Activated naive CD8-positive, alpha-beta T cell treated with anti-CD3 and anti-CD28 coated beads, Interleukin-2, amount 10 ng/mL, durations not matched to agents 7 days and 5 days (primary cell): ENCODE measurements at regions not wholly inside any gene's neighbourhood (a gene's known extent, or its start where the extent isn't known, plus 50 kb on each side); places are given as distances from the start of the nearest gene placed in this dataset.

Experiments used
- ATAC-seq: fragments of 150-1000 bp; cut with Tn5 transposase; one replicate; pipeline ENCODE4 v1.10.0; 2021; ENCODE audit warnings: low read depth, moderate library complexity
- POLR2A ChIA-PET: fragments of 350-600 bp; sonication (Branson Sonifier 250); formaldehyde crosslinking; loops from one replicate; lab custom pipeline; 2021; ENCODE audit warnings: antibody characterized with exemption; lab: Charles Lee
- DNase-seq: peaks from one replicate; pipeline ENCODE4 v3.0.0; 2021
- H3K27ac Mint-ChIP-seq: one replicate; pipeline ENCODE4 v1.8.0; 2022; ENCODE audit warnings: mild to moderate bottlenecking, mixed read lengths
- H3K27me3 Mint-ChIP-seq: one replicate; pipeline ENCODE4 v1.8.0; 2022; ENCODE audit warnings: mild to moderate bottlenecking, moderate library complexity, mixed read lengths
- H3K36me3 Mint-ChIP-seq: one replicate; pipeline ENCODE4 v1.8.0; 2021; ENCODE audit warnings: mild to moderate bottlenecking, mixed read lengths
- H3K4me1 Mint-ChIP-seq: one replicate; pipeline ENCODE4 v1.8.0; 2021; ENCODE audit warnings: mixed read lengths
- H3K4me3 Mint-ChIP-seq: one replicate; pipeline ENCODE4 v1.8.0; 2022; ENCODE audit warnings: mild to moderate bottlenecking, moderate library complexity, mixed read lengths
- H3K9me3 Mint-ChIP-seq: one replicate; pipeline ENCODE4 v1.8.0; 2021; ENCODE audit warnings: mixed read lengths

GRCh38 chr18:38042211-38042890 is 476.8 kb upstream of the CELF4 start:
- Mint-ChIP-seq H3K4me3 (no peak overlapping the region), H3K4me1 (no peaks in the 10 kb centered on the region), H3K36me3 (no peaks in the 10 kb centered on the region), H3K27ac (no peak overlapping the region), H3K27me3 (no peaks in the 10 kb centered on the region), H3K9me3 (no peaks in the 10 kb centered on the region)
- POLR2A ChIA-PET, result no interaction called here
- no peak for ATAC-seq
- no peak for DNase-seq

DNA sequence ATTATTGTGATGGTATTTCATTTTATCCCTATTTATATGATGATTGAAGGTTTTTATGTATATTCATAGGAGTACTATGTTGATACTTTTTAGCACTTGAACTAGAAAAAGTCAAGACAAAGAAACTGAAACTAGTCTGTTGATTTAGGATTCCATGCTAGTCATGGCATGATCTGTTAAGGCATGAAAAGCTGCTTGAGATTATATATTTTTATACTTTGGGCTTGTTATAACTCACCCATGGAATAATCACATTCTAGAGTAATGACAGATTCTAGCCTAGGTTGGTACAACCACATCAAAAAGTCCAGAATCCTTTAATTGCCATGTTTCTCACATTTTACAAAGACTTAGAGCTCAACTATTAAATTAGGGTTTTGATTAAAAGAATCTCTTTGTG is 472.6 kb upstream of the CELF4 start:
- ATAC-seq (no peak), DNase-seq (no peak)
- no peak overlapping the region for H3K27ac Mint-ChIP-seq
- no peaks in the 10 kb centered on the region for H3K36me3 Mint-ChIP-seq
- no peaks in the 10 kb centered on the region for H3K27me3 Mint-ChIP-seq
- POLR2A ChIA-PET, result no interaction called here
- no peak overlapping the region for H3K4me3 Mint-ChIP-seq
- no peaks in the 10 kb centered on the region for H3K9me3 Mint-ChIP-seq
- no peaks in the 10 kb centered on the region for H3K4me1 Mint-ChIP-seq

DNA sequence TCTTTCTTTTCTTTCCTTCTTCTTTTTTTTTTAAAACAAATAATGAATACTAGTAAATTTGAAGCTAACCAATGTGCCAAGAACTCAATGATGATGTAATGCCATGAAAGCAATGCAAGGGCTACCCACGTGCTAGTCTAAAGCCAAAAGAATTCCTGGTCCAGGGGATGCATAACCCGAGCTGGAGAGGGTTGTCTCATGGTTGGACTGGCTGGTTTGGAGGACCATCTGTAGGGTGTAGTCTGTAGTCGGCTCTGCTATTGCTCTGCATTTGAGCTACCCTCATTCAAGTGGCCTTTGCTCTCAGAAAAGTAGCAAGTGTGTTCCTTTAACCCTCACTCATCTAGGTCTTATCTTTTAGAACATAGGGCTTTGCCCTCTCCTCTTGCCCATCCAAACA is 469.6 kb upstream of the CELF4 start:
- no peak overlapping the region for H3K27ac Mint-ChIP-seq
- no peak for DNase-seq
- H3K36me3 Mint-ChIP-seq, result no peaks in the 10 kb centered on the region
- no peaks in the 10 kb centered on the region for H3K4me1 Mint-ChIP-seq
- no peaks in the 10 kb centered on the region for H3K27me3 Mint-ChIP-seq
- no peak overlapping the region for H3K4me3 Mint-ChIP-seq
- ATAC-seq, result no peak
- H3K9me3 Mint-ChIP-seq, result peaks cover 2% of the 10 kb centered on the region
- POLR2A ChIA-PET, result no interaction called here

DNA sequence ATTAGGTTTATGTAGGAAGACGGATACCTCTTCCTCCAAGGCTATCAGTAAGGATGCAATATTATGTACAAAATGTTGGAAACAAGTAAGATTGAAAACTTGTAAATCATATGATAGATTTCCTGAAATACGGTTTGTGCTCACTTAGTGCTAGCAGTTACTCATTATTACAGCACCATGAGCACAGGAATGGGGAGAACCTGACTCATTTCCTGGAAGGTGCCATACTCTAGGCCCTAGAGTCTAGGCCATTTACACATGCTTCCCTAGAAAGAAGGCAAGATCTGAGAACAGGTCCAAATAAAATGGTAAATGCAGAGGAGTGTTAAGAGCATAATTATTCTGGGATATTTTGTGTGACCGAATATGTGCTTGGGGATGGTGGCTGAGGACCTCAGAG is 467.7 kb upstream of the CELF4 start:
- DNase-seq, result no peak
- no peak overlapping the region for H3K27ac Mint-ChIP-seq
- ATAC-seq, result no peak
- no peaks in the 10 kb centered on the region for H3K4me1 Mint-ChIP-seq
- H3K9me3 Mint-ChIP-seq, result peaks cover 2% of the 10 kb centered on the region
- H3K36me3 Mint-ChIP-seq, result no peaks in the 10 kb centered on the region
- POLR2A ChIA-PET, result no interaction called here
- no peaks in the 10 kb centered on the region for H3K27me3 Mint-ChIP-seq
- no peak overlapping the region for H3K4me3 Mint-ChIP-seq

- Mint-ChIP-seq H3K36me3 (no peaks in the 10 kb centered on the region), H3K27me3 (no peaks in the 10 kb centered on the region), H3K4me3 (no peak overlapping the region), H3K9me3 (peaks cover 2% of the 10 kb centered on the region), H3K4me1 (no peaks in the 10 kb centered on the region), H3K27ac (no peak overlapping the region)
- no peak for ATAC-seq
- DNase-seq, result no peak
- POLR2A ChIA-PET, result no interaction called here
Observed at GRCh38 chr18:38032516-38032915, 466.9 kb upstream of the CELF4 start.

- no peak overlapping the region for H3K4me3 Mint-ChIP-seq
- POLR2A ChIA-PET, result no interaction called here
- DNase-seq (no peak), ATAC-seq (no peak)
- no peaks in the 10 kb centered on the region for H3K4me1 Mint-ChIP-seq
- no peaks in the 10 kb centered on the region for H3K36me3 Mint-ChIP-seq
- no peaks in the 10 kb centered on the region for H3K27me3 Mint-ChIP-seq
- H3K9me3 Mint-ChIP-seq, result peaks cover 2% of the 10 kb centered on the region
- no peak overlapping the region for H3K27ac Mint-ChIP-seq
Observed at GRCh38 chr18:38028946-38029345, 463.3 kb upstream of the CELF4 start.

GRCh38 chr18:38025433-38026038 is 459.9 kb upstream of the CELF4 start:
- H3K36me3 Mint-ChIP-seq, result no peaks in the 10 kb centered on the region

DNA sequence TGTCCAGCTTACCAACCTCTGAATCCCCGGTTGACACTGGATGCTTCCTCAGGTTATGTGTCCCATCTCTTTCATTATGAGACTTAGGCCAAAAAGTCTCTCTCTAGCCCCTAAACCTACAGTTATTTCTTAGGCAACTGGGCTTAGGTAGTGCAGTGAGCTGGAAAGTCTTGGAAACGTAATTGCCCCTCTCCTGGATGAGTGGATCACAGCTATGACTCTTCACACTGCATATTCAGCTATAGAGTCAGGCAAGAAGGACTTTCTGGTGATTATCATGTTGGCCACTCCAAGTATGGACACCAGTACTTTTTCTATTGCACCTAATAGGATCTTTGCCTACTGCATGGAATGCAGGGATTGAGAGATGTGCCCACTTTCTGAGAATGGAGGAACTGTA is 458.3 kb upstream of the CELF4 start:
- ATAC-seq (no peak), DNase-seq (no peak)
- Mint-ChIP-seq H3K9me3 (no peaks in the 10 kb centered on the region), H3K36me3 (no peaks in the 10 kb centered on the region), H3K27ac (no peak overlapping the region), H3K4me1 (no peaks in the 10 kb centered on the region), H3K27me3 (no peaks in the 10 kb centered on the region), H3K4me3 (no peak overlapping the region)
- POLR2A ChIA-PET, result no interaction called here

More at GRCh38 chr18:38025433-38026038, 459.9 kb upstream of the CELF4 start:
- DNase-seq (no peak), ATAC-seq (no peak)
- Mint-ChIP-seq H3K4me1 (no peaks in the 10 kb centered on the region), H3K27ac (no peak overlapping the region), H3K9me3 (no peaks in the 10 kb centered on the region), H3K27me3 (no peaks in the 10 kb centered on the region), H3K4me3 (no peak overlapping the region)
- POLR2A ChIA-PET, result no interaction called here

- Mint-ChIP-seq H3K27me3 (no peaks in the 10 kb centered on the region), H3K4me1 (no peaks in the 10 kb centered on the region), H3K4me3 (no peak overlapping the region), H3K36me3 (no peaks in the 10 kb centered on the region), H3K9me3 (no peaks in the 10 kb centered on the region), H3K27ac (no peak overlapping the region)
- POLR2A ChIA-PET, result no interaction called here
- DNase-seq (no peak), ATAC-seq (no peak)
Observed at GRCh38 chr18:38022234-38022633, 456.6 kb upstream of the CELF4 start.

DNA sequence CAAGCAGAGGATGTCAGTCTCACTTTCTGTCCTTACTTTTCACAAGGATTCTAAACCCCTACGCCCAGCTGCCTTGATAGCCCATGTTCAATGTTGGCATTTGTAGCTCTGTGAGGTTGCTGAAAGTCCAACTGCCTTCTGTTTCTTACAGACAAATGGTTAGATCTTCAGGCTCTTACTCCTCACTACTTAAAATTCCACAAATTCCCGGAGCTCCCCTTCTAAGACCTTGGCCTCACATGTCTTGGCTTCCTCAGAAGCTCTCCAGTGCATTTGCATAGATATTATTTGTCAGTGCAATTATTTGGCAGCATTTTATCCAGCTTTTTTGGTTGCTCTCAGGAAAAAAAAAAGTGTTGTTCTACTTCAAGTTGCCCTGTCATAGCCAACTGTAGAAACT is 453.7 kb upstream of the CELF4 start:
- H3K4me1 Mint-ChIP-seq, result no peaks in the 10 kb centered on the region
- POLR2A ChIA-PET, result no interaction called here
- peaks cover 8% of the 10 kb centered on the region for H3K9me3 Mint-ChIP-seq
- H3K36me3 Mint-ChIP-seq, result no peaks in the 10 kb centered on the region
- H3K27me3 Mint-ChIP-seq, result no peaks in the 10 kb centered on the region
- H3K4me3 Mint-ChIP-seq, result no peak overlapping the region
- no peak overlapping the region for H3K27ac Mint-ChIP-seq
- DNase-seq (no peak), ATAC-seq (no peak)

GRCh38 chr18:38010971-38011857 is 445.6 kb upstream of the CELF4 start:
- peaks cover 5% of the 10 kb centered on the region for H3K9me3 Mint-ChIP-seq
- POLR2A ChIA-PET, result no interaction called here

DNA sequence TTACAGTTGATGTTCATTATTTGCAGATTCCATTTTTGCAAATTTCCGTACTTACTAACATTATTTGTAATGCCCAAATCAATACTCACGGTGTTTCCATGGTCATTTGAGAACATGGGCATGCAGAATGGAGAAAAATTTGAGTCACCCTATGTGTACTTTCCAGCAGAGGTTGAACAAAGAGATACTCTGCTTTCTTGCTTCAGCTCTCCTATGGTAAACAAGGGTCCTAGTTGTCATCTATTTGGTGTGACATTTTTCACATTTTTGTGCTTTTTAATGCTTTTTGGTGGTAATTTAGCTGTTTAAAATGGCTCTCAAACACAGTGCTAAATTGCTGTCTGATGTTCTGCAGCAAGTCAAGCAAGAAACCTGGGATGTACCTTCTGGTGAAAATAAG is 444.4 kb upstream of the CELF4 start:
- Mint-ChIP-seq H3K4me3 (no peak overlapping the region), H3K36me3 (no peaks in the 10 kb centered on the region), H3K9me3 (no peaks in the 10 kb centered on the region), H3K4me1 (no peaks in the 10 kb centered on the region), H3K27ac (no peak overlapping the region), H3K27me3 (no peaks in the 10 kb centered on the region)
- no peak for DNase-seq
- ATAC-seq, result no peak
- POLR2A ChIA-PET, result no interaction called here

More at GRCh38 chr18:38010971-38011857, 445.6 kb upstream of the CELF4 start:
- H3K27ac Mint-ChIP-seq, result no peak overlapping the region
- ATAC-seq, result no peak
- H3K36me3 Mint-ChIP-seq, result no peaks in the 10 kb centered on the region
- no peaks in the 10 kb centered on the region for H3K27me3 Mint-ChIP-seq
- no peak for DNase-seq
- H3K4me1 Mint-ChIP-seq, result no peaks in the 10 kb centered on the region
- H3K4me3 Mint-ChIP-seq, result no peak overlapping the region

- POLR2A ChIA-PET, result no interaction called here
- no peaks in the 10 kb centered on the region for H3K4me1 Mint-ChIP-seq
- no peaks in the 10 kb centered on the region for H3K9me3 Mint-ChIP-seq
- DNase-seq (no peak), ATAC-seq (no peak)
- no peak overlapping the region for H3K4me3 Mint-ChIP-seq
- no peaks in the 10 kb centered on the region for H3K36me3 Mint-ChIP-seq
- no peak overlapping the region for H3K27ac Mint-ChIP-seq
- no peaks in the 10 kb centered on the region for H3K27me3 Mint-ChIP-seq
Observed at GRCh38 chr18:38009320-38009719, 443.7 kb upstream of the CELF4 start.
